Activated CD4-positive, alpha-beta memory T cell treated with anti-CD3 and anti-CD28 coated beads for 36 hours (primary cell): ENCODE measurements at regions not wholly inside any gene's neighbourhood (a gene's known extent, or its start where the extent isn't known, plus 50 kb on each side); places are given as distances from the start of the nearest gene placed in this dataset.

ENCODE experiments used
- CTCF ChIA-PET: fragments of 350-600 bp; sonication (Branson Sonifier 250); formaldehyde crosslinking; loops from one replicate; lab custom pipeline; 2021; ENCODE audit warnings: antibody characterized with exemption, inconsistent platforms; lab: Charles Lee
- POLR2A ChIA-PET: fragments of 350-600 bp; sonication (Branson Sonifier 250); formaldehyde crosslinking; loops from one replicate; lab custom pipeline; 2021; ENCODE audit warnings: antibody characterized with exemption; lab: Charles Lee
- DNase-seq: peaks from one replicate; pipeline ENCODE4 v3.0.0-alpha.2; 2020
- H3K27ac Mint-ChIP-seq: one replicate; pipeline ENCODE4 v1.8.0; 2021; ENCODE audit warnings: mixed read lengths
- H3K27me3 Mint-ChIP-seq: one replicate; pipeline ENCODE4 v1.8.0; 2021; ENCODE audit warnings: mixed read lengths
- H3K36me3 Mint-ChIP-seq: one replicate; pipeline ENCODE4 v1.8.0; 2021; ENCODE audit warnings: mixed read lengths
- H3K4me1 Mint-ChIP-seq: one replicate; pipeline ENCODE4 v1.8.0; 2021; ENCODE audit warnings: low read depth, mixed read lengths
- H3K4me3 Mint-ChIP-seq: one replicate; pipeline ENCODE4 v1.8.0; 2021; ENCODE audit warnings: mild to moderate bottlenecking, mixed read lengths
- H3K9me3 Mint-ChIP-seq: one replicate; pipeline ENCODE4 v1.8.0; 2021; ENCODE audit warnings: mixed read lengths
- intact Hi-C: fragments of 100-400 bp; cut with micrococcal nuclease; formaldehyde crosslinking; loops from one replicate; pipeline ENCODE4 v1.15.1; 2023

GRCh38 chr4:170729897-170730296 lies 640.1 kb upstream of the AADAT start:
- ChIA-PET POLR2A (no interaction called here), CTCF (interaction anchor here (0.6 kb wide), 1 partner anchor 125 kb away, joined by 3 read pairs; no protein-coding TSS in a partner anchor)
- H3K4me1 Mint-ChIP-seq: no peaks in the 10 kb centered on the region
- H3K9me3 Mint-ChIP-seq: peaks cover 2% of the 10 kb centered on the region
- no peaks in the 10 kb centered on the region for H3K27me3 Mint-ChIP-seq
- no peak overlapping the region for H3K27ac Mint-ChIP-seq
- no peak overlapping the region for H3K4me3 Mint-ChIP-seq
- DNase-seq: no peak
- intact Hi-C loops: no loop called here
- no peaks in the 10 kb centered on the region for H3K36me3 Mint-ChIP-seq

GRCh38 chr4:170729236-170729635 lies 639.5 kb upstream of the AADAT start:
- H3K4me1 Mint-ChIP-seq: no peaks in the 10 kb centered on the region
- H3K9me3 Mint-ChIP-seq: peaks cover 2% of the 10 kb centered on the region
- no peak for DNase-seq
- no peaks in the 10 kb centered on the region for H3K27me3 Mint-ChIP-seq
- POLR2A ChIA-PET: no interaction called here
- CTCF ChIA-PET: no interaction called here
- H3K27ac Mint-ChIP-seq: no peak overlapping the region
- no peaks in the 10 kb centered on the region for H3K36me3 Mint-ChIP-seq
- intact Hi-C loops: no loop called here
- H3K4me3 Mint-ChIP-seq: no peak overlapping the region

GRCh38 chr4:170724191-170724590 lies 634.4 kb upstream of the AADAT start:
- Mint-ChIP-seq H3K27ac (no peak overlapping the region), H3K9me3 (peaks cover 16% of the 10 kb centered on the region), H3K4me3 (no peak overlapping the region), H3K27me3 (no peaks in the 10 kb centered on the region), H3K36me3 (no peaks in the 10 kb centered on the region), H3K4me1 (no peaks in the 10 kb centered on the region)
- CTCF ChIA-PET: no interaction called here
- DNase-seq: no peak
- intact Hi-C loops: no loop called here
- POLR2A ChIA-PET: no interaction called here

GRCh38 chr4:170723171-170723570 lies 633.4 kb upstream of the AADAT start:
- CTCF ChIA-PET: no interaction called here
- no peaks in the 10 kb centered on the region for H3K4me1 Mint-ChIP-seq
- no peak overlapping the region for H3K27ac Mint-ChIP-seq
- peaks cover 16% of the 10 kb centered on the region for H3K9me3 Mint-ChIP-seq
- intact Hi-C loops: no loop called here
- H3K27me3 Mint-ChIP-seq: no peaks in the 10 kb centered on the region
- no peak for DNase-seq
- POLR2A ChIA-PET: no interaction called here
- no peaks in the 10 kb centered on the region for H3K36me3 Mint-ChIP-seq
- no peak overlapping the region for H3K4me3 Mint-ChIP-seq

- no peak overlapping the region for H3K4me3 Mint-ChIP-seq
- H3K36me3 Mint-ChIP-seq: no peaks in the 10 kb centered on the region
- POLR2A ChIA-PET: no interaction called here
- no peak overlapping the region for H3K27ac Mint-ChIP-seq
- peaks cover 16% of the 10 kb centered on the region for H3K9me3 Mint-ChIP-seq
- CTCF ChIA-PET: no interaction called here
- H3K27me3 Mint-ChIP-seq: no peaks in the 10 kb centered on the region
- H3K4me1 Mint-ChIP-seq: no peaks in the 10 kb centered on the region
- no peak for DNase-seq
- intact Hi-C loops: no loop called here
These were observed 632.1 kb upstream of the AADAT start for GRCh38 chr4:170721812-170722373.

GRCh38 chr4:170716868-170717267 lies 627.1 kb upstream of the AADAT start:
- ChIA-PET POLR2A (no interaction called here), CTCF (no interaction called here)
- Mint-ChIP-seq H3K9me3 (peaks cover 18% of the 10 kb centered on the region), H3K27me3 (no peaks in the 10 kb centered on the region), H3K4me3 (no peak overlapping the region), H3K27ac (no peak overlapping the region), H3K36me3 (no peaks in the 10 kb centered on the region), H3K4me1 (no peaks in the 10 kb centered on the region)
- no peak for DNase-seq
- intact Hi-C loops: no loop called here

GRCh38 chr4:170705907-170706306 lies 616.2 kb upstream of the AADAT start:
- H3K27ac Mint-ChIP-seq: no peak overlapping the region
- no peak overlapping the region for H3K4me3 Mint-ChIP-seq
- intact Hi-C loops: no loop called here
- no peak for DNase-seq
- ChIA-PET CTCF (no interaction called here), POLR2A (no interaction called here)
- no peaks in the 10 kb centered on the region for H3K27me3 Mint-ChIP-seq
- H3K4me1 Mint-ChIP-seq: no peaks in the 10 kb centered on the region
- peaks cover 4% of the 10 kb centered on the region for H3K9me3 Mint-ChIP-seq
- H3K36me3 Mint-ChIP-seq: no peaks in the 10 kb centered on the region

GRCh38 chr4:170700064-170700463 lies 610.3 kb upstream of the AADAT start:
- no peak overlapping the region for H3K4me3 Mint-ChIP-seq
- H3K27ac Mint-ChIP-seq: no peak overlapping the region
- H3K36me3 Mint-ChIP-seq: no peaks in the 10 kb centered on the region
- no peak for DNase-seq
- no peaks in the 10 kb centered on the region for H3K27me3 Mint-ChIP-seq
- intact Hi-C loops: no loop called here
- POLR2A ChIA-PET: no interaction called here
- CTCF ChIA-PET: no interaction called here
- peaks cover 5% of the 10 kb centered on the region for H3K9me3 Mint-ChIP-seq
- no peaks in the 10 kb centered on the region for H3K4me1 Mint-ChIP-seq

- Mint-ChIP-seq H3K27me3 (no peaks in the 10 kb centered on the region), H3K27ac (no peak overlapping the region), H3K4me1 (no peaks in the 10 kb centered on the region), H3K36me3 (no peaks in the 10 kb centered on the region), H3K4me3 (no peak overlapping the region), H3K9me3 (peaks cover 5% of the 10 kb centered on the region)
- CTCF ChIA-PET: no interaction called here
- POLR2A ChIA-PET: no interaction called here
- no peak for DNase-seq
- intact Hi-C loops: no loop called here
These were observed 608.6 kb upstream of the AADAT start for GRCh38 chr4:170698334-170698733.

GRCh38 chr4:170697845-170698244 lies 608.1 kb upstream of the AADAT start:
- CTCF ChIA-PET: no interaction called here
- Mint-ChIP-seq H3K27me3 (no peaks in the 10 kb centered on the region), H3K27ac (no peak overlapping the region), H3K4me3 (no peak overlapping the region), H3K4me1 (no peaks in the 10 kb centered on the region), H3K36me3 (no peaks in the 10 kb centered on the region), H3K9me3 (peaks cover 5% of the 10 kb centered on the region)
- DNase-seq: no peak
- POLR2A ChIA-PET: no interaction called here
- intact Hi-C loops: no loop called here

GRCh38 chr4:170697045-170697444 lies 607.3 kb upstream of the AADAT start:
- CTCF ChIA-PET: no interaction called here
- intact Hi-C loops: no loop called here

GRCh38 chr4:170691168-170691567 lies 601.4 kb upstream of the AADAT start:
- ChIA-PET CTCF (no interaction called here), POLR2A (no interaction called here)
- intact Hi-C loops: no loop called here
- no peak for DNase-seq
- no peaks in the 10 kb centered on the region for H3K36me3 Mint-ChIP-seq
- H3K4me1 Mint-ChIP-seq: no peaks in the 10 kb centered on the region
- no peak overlapping the region for H3K4me3 Mint-ChIP-seq
- peaks cover 10% of the 10 kb centered on the region for H3K9me3 Mint-ChIP-seq
- no peaks in the 10 kb centered on the region for H3K27me3 Mint-ChIP-seq
- H3K27ac Mint-ChIP-seq: no peak overlapping the region

More at GRCh38 chr4:170697045-170697444, 607.3 kb upstream of the AADAT start:
- DNase-seq: no peak
- POLR2A ChIA-PET: no interaction called here
- Mint-ChIP-seq H3K36me3 (no peaks in the 10 kb centered on the region), H3K9me3 (peaks cover 5% of the 10 kb centered on the region), H3K27me3 (no peaks in the 10 kb centered on the region), H3K27ac (no peak overlapping the region), H3K4me1 (no peaks in the 10 kb centered on the region), H3K4me3 (no peak overlapping the region)

- CTCF ChIA-PET: no interaction called here
- no peaks in the 10 kb centered on the region for H3K4me1 Mint-ChIP-seq
- intact Hi-C loops: no loop called here
- POLR2A ChIA-PET: no interaction called here
- no peak overlapping the region for H3K27ac Mint-ChIP-seq
- DNase-seq: no peak
- no peak overlapping the region for H3K4me3 Mint-ChIP-seq
- H3K36me3 Mint-ChIP-seq: no peaks in the 10 kb centered on the region
- H3K9me3 Mint-ChIP-seq: peaks cover 10% of the 10 kb centered on the region
- no peaks in the 10 kb centered on the region for H3K27me3 Mint-ChIP-seq
These were observed 598.0 kb upstream of the AADAT start for GRCh38 chr4:170687751-170688150.
